NCI-H82 treated with DMSO at 0.1 percent for 48 hours (cell line): ENCODE measurements at regions not wholly inside any gene's neighbourhood (a gene's known extent, or its start where the extent isn't known, plus 50 kb on each side); places are given as distances from the start of the nearest gene placed in this dataset.

Source experiments
- DNase-seq: peaks from one replicate; lab custom pipeline; 2025; ENCODE audit not compliant: unreplicated experiment; lab: John Stamatoyannopoulos, UW

GRCh38 chr2:67516362-67516761 lies 119.2 kb downstream of the ETAA1 start:
- DNase-seq: no peak

- DNase-seq: no peak
Observed at GRCh38 chr2:67516899-67517530, 119.9 kb downstream of the ETAA1 start.

- no peak for DNase-seq
Observed at GRCh38 chr2:67522148-67522547, 125.0 kb downstream of the ETAA1 start.

- DNase-seq: no peak
Observed at GRCh38 chr2:67524213-67524612, 127.1 kb downstream of the ETAA1 start.

GRCh38 chr2:67524777-67525176 lies 127.6 kb downstream of the ETAA1 start:
- no peak for DNase-seq

- no peak for DNase-seq
Observed at GRCh38 chr2:67526283-67526682, 129.2 kb downstream of the ETAA1 start.

- no peak for DNase-seq
Observed at GRCh38 chr2:67528320-67528719, 131.2 kb downstream of the ETAA1 start.

- DNase-seq: no peak
Observed at GRCh38 chr2:67532387-67532786, 135.3 kb downstream of the ETAA1 start.

- no peak for DNase-seq
Observed at GRCh38 chr2:67534745-67535144, 137.6 kb downstream of the ETAA1 start.

GRCh38 chr2:67540962-67541361 lies 143.8 kb downstream of the ETAA1 start:
- DNase-seq: no peak

GRCh38 chr2:67544286-67544685 lies 147.2 kb downstream of the ETAA1 start:
- DNase-seq: no peak

GRCh38 chr2:67548317-67549201 lies 151.4 kb downstream of the ETAA1 start:
- no peak for DNase-seq

- no peak for DNase-seq
Observed at GRCh38 chr2:67559156-67559555, 162.0 kb downstream of the ETAA1 start.

- no peak for DNase-seq
Observed at GRCh38 chr2:67560771-67561456, 163.8 kb downstream of the ETAA1 start.

- DNase-seq: no peak
Observed at GRCh38 chr2:67561457-67561965, 164.4 kb downstream of the ETAA1 start.

GRCh38 chr2:67564076-67564475 lies 166.9 kb downstream of the ETAA1 start:
- no peak for DNase-seq

- no peak for DNase-seq
Observed at GRCh38 chr2:67564626-67565025, 167.5 kb downstream of the ETAA1 start.

GRCh38 chr2:67565262-67565661 lies 168.1 kb downstream of the ETAA1 start:
- DNase-seq: no peak

GRCh38 chr2:67565761-67566160 lies 168.6 kb downstream of the ETAA1 start:
- DNase-seq: no peak

GRCh38 chr2:67566285-67566684 lies 169.2 kb downstream of the ETAA1 start:
- no peak for DNase-seq

- DNase-seq: no peak
Observed at GRCh38 chr2:67566958-67567635, 170.0 kb downstream of the ETAA1 start.
